ENCODE measurements at regions not wholly inside any gene's neighbourhood (a gene's known extent, or its start where the extent isn't known, plus 50 kb on each side); places are given as distances from the start of the nearest gene placed in this dataset.
A peak's percentile ranks its signal among the peaks of the same experiment; 100 is the strongest.

DNA sequence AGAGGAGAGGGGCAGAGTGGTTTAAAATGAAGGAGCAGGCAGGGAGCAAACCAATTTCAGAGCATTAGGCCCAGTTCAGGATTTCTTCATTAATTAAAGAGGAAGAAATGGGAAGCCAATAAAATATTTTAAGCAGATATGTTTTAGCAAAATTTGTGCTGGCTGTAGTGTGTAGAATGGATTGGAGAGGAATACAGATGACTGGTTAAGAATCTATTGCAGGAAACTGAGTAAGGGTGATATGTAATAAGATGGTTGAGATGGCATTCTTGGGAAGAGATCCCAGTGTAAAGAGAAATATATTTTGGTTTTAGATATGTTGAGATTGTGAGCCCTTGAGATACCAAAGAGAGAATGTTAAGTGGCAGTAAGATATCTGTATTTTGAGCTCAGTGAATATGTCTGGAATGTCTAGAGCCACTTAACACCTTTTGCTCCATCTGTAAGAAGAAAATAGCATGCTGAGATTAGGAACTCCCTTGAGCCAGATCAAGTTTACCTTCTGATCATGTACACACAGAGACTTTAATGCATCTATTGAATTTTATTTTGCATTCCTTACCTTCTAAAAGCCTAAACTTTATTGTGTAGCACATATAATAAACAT, 79.5 kb upstream of the SLC27A6 start:
- DNase-seq (ENCODE audit: low read depth), result no peak

DNA sequence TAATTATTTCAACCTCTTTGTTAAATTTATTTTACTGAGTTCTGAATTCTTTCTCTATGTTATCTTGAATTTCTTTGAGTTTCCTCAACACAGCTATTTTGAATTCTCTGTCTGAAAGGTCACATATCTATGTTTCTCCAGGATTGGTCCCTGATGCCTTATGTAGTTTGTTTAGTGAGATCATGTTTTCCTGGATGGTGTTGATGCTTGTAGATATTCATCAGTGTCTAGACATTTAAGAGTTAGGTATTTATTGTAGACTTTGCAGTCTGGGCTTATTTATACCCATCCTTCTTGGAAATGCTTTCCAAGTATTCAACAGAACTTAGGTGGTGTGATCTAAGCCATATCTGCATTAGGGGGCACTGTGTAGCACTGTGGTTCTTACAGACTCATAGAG, 70.2 kb upstream of the SLC27A6 start:
- DNase-seq (ENCODE audit: low read depth), result no peak

DNA sequence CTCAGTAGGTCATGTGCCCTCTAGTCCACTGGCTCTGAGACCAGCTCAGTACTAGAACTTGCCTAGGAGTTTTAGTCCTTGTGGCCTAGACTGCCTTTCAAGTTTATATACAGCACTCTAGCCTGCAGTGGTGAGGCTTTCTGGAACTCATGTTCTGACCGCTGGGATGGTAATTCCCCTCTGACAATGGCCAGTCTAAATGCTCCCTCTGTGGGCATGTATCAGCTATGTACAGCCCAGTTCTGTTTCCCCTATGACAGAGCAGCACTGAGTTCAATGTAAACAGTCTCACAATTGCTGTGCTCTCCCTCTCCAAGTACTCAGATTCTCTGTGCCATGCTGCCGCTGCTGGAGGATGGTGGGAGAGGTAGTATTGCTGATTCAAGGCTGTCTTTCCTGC, 68.6 kb upstream of the SLC27A6 start:
- no peak for DNase-seq (ENCODE audit: low read depth)

DNA sequence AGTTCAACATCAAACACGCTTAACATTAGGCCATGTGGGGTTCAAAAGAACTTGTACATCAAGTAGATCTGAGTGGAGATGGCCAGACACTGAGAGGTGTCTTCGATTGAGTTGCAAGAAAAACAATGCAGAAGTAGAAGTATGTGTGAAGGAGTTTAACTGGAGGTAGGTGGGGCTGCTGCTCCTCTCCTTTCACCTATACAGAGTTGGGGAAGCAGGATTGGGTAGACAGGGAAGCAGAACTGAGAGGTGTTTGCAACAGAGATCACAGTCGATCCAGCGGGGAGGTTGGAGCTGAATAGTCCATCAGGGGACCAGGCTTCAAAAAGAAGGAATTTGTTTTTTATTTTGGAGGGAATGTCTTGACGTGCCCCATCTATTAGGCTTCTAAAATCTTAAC, 61.7 kb upstream of the SLC27A6 start:
- DNase-seq (ENCODE audit: low read depth), result no peak

DNA sequence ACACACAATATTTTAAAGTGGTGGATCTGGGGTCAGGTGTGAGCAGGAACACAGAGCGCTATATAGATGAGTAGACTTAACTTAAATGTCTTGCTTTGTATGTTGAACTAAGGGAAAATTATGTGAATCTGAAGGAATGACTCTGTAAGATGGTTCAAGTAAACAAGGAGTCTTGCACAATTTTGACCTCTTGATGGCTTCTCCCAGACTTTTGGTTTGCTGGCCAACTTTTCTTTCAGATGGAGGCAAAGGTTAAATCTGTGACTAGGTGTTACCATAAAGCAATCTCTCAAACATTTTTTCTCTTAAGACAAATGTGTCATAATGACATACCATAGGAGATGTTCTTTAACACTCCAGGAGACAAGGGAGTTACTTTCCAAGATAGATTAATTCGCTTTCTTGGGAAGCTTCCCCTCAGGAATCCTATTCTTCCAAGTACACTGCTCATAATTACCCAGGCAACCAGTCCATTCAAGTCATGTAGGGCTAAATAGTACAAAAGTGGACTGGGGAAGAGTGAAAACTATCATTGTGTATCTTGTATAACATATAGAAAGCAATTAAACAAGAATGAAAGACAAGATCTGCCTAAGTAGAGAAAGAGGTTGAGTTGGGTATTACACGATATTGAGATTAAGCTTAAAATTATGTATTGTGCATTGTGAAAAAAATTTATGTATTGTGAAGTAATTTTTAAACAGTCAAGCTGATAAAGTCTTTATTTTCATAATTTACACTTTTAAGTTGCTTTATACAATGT, 60.3 kb upstream of the SLC27A6 start:
- DNase-seq (ENCODE audit: low read depth), result no peak

DNA sequence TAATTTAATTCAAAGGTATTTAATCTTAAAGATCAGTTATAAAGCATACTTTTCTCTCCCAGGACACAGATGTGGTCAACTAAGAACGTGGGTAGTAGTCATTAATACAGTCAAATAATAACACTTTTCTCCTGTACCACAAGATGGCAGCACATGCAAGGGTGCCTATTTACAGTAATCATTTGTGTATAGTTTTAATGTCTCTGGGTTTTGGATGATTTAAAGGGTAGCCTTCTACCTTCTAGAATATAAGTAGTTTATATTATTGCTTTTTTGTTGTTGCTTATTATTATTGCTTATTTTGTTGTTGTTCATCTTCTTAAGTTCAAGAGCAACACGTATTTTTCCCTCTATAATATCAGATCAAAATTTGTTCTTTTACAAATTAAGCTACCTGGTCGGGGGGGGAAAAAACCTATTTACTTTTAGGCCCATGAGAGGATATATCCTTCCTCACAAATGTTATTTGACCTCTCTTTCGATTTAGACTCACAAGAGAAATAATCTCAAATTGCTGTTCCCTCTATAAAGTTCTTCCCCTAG, 59.6 kb upstream of the SLC27A6 start:
- DNase-seq (ENCODE audit: low read depth), result peak; percentile 42

DNA sequence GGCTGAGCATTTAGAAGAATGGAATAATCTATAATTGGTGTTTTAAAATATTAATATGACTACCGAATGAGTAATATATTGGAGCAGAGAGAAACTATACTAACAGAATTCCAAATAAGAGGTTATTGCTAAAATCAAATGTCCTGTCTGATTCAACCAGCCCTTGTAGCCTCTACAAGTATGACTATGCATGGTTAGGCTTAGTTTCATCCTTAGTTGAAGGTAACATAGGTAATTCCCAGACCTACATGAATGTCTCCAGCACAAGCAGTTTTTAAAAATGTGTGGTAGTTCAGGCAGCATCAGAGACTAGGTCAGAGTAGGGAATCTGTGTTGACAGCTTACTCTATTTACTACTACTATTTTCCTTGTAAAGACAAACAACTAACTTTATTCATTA, 51.7 kb upstream of the SLC27A6 start:
- no peak for DNase-seq (ENCODE audit: low read depth)

All from renal cortical epithelial cell (primary cell).